ENCODE measurements at regions not wholly inside any gene's neighbourhood (a gene's known extent, or its start where the extent isn't known, plus 50 kb on each side); places are given as distances from the start of the nearest gene placed in this dataset.

DNA sequence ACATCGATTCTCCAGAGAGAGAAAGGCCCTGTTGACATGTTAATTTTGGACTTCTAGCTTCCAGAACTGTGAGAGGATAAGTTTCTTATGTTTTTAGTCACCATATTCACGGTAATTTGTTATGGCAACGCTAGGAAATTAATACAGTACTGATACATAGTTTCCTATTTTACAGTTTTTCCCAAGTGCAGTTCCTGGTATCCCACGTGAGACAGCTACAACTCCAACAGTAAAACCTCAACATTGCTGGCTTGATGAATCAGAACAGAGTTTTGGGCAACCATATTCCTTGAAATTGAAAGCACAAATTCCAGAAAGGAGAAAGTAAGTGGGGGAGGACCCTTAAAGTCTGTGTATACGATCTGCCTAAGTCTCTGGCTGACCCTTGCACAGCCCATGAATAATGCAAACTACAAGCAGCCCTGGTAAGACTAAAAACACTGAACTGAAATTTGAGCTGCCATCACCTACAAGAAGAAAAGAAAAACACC lies 505.1 kb upstream of the NRSN1 start:
- CTCF ChIA-PET = no interaction called here
- ATAC-seq = no peak
- intact Hi-C loops (cut with DNase I, micrococcal nuclease) = no loop called here

DNA sequence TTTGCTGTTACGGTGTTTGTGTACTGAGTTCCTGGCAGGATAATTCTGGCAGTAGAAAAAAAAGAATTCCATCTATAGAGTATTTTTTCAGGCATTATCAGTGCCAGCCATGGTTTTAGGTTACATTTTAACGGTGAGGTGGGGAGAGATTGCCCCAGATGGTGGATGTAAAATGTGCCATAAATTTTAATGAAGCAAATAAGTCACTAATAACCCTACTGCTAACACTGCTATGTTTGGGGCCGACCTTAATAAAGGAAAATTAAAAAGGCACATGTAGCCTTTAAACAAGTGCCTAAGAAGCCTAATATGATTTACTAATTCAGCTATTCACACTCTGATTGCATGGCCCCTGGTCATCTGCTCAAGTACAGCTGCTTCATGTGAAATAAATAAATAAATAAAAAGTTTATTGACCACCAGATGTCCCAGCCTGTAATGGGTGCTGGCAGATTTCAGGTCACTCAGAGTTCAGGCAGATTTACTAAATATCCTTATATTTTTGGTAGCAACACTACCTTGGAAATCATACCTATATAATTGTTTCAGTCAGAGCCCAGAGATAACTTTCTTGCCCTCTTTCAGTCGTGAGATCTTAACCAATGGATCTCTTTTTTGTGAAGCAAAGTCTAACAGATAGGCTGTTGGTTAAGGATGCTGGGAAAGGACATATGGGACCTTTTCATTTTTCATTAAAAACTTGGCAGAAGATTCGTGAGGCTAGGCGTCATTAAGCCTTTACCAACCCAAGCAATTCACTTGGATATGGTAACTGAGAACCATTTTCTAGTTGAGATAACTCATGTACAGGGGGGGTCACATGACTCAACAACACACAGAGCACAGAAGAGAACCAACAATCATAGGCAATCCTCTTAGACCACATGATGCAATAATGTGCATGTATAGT lies 495.0 kb upstream of the NRSN1 start:
- ChIA-PET POLR2A (no interaction called here), CTCF (no interaction called here)
- H3K4me3 Mint-ChIP-seq = no peak overlapping the region
- H3K27ac Mint-ChIP-seq = no peak overlapping the region
- no peaks in the 10 kb centered on the region for H3K9me3 Mint-ChIP-seq (ENCODE audit: low read depth)
- ATAC-seq (no peak), DNase-seq (no peak)
- intact Hi-C loops (cut with DNase I, micrococcal nuclease) = no loop called here
- no peaks in the 10 kb centered on the region for H3K4me1 Mint-ChIP-seq
- H3K36me3 Mint-ChIP-seq (ENCODE audit: low read depth) = no peaks in the 10 kb centered on the region
- no peaks in the 10 kb centered on the region for H3K27me3 Mint-ChIP-seq

More for the DNA sequence above, 505.1 kb upstream of the NRSN1 start:
- no peak overlapping the region for H3K4me3 Mint-ChIP-seq
- no peak overlapping the region for H3K27ac Mint-ChIP-seq
- no peak for DNase-seq
- no peaks in the 10 kb centered on the region for H3K36me3 Mint-ChIP-seq (ENCODE audit: low read depth)
- peaks cover 2% of the 10 kb centered on the region for H3K27me3 Mint-ChIP-seq
- POLR2A ChIA-PET = no interaction called here
- H3K9me3 Mint-ChIP-seq (ENCODE audit: low read depth) = peaks cover 3% of the 10 kb centered on the region
- no peaks in the 10 kb centered on the region for H3K4me1 Mint-ChIP-seq

DNA sequence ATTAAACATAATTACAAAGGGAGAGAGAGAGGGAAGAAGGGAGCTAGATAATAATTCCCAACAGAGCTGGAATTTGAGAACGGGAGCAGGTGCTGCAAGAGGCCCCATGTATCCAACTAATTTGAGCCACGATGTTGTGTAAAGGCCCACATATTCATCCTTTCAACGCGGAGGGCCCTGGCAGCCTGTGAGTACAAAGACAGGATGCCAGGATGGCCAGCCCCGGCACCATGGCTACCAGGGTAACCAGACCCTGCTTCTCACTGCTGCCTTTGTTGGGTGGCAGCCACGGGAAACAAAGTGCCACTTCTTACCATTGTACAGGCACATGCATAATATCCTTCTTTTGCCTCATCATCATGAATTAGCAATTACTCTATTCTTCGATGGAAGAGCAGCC lies 492.0 kb upstream of the NRSN1 start:
- ATAC-seq = no peak
- Mint-ChIP-seq H3K36me3 (ENCODE audit: low read depth) (no peaks in the 10 kb centered on the region), H3K27me3 (no peaks in the 10 kb centered on the region), H3K4me3 (no peak overlapping the region), H3K4me1 (no peaks in the 10 kb centered on the region), H3K9me3 (ENCODE audit: low read depth) (no peaks in the 10 kb centered on the region), H3K27ac (no peak overlapping the region)
- intact Hi-C loops (cut with DNase I, micrococcal nuclease) = no loop called here
- ChIA-PET POLR2A (no interaction called here), CTCF (no interaction called here)
- no peak for DNase-seq

DNA sequence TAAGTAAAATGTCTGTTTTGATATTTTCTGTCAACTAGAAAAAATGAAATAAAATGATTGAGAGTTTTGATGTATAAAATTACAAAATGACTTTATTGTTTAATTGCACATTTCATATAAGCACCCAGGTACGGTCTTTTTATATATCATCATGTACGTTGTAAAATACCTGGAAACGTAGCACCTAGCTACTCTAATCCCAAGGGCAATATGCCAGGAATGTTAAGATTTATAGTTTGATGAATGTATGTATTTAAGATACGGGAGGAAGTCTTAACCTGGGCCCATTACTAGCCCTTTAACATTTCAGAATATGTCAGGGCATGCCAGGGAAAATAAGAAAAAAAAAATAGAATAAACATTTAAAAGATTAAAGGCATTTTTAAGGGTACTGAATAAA lies 490.9 kb upstream of the NRSN1 start:
- ChIA-PET POLR2A (no interaction called here), CTCF (no interaction called here)
- Mint-ChIP-seq H3K27ac (no peak overlapping the region), H3K4me3 (no peak overlapping the region), H3K4me1 (no peaks in the 10 kb centered on the region), H3K9me3 (ENCODE audit: low read depth) (no peaks in the 10 kb centered on the region), H3K36me3 (ENCODE audit: low read depth) (no peaks in the 10 kb centered on the region), H3K27me3 (no peaks in the 10 kb centered on the region)
- intact Hi-C loops (cut with DNase I, micrococcal nuclease) = no loop called here
- ATAC-seq (no peak), DNase-seq (no peak)

DNA sequence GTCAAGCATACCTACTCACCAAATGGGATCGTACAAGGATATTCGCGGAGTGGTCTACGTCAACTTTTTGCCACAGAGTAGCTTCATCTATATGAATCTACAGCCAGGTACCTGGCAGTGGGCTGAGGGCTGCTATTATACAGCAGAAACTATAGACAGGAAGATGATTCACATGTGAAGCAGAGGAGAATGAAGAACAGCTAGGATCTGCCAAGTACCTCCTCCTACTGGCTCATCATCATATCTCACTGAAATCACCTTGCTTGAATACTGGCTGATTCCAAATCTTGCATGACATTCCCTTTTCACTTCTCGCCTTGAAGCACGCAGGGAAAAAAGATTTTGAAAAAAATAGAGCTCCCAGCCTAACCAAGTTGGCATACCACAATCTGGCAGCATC lies 488.7 kb upstream of the NRSN1 start:
- intact Hi-C loops (cut with DNase I, micrococcal nuclease) = no loop called here
- Mint-ChIP-seq H3K4me3 (no peak overlapping the region), H3K27ac (no peak overlapping the region), H3K36me3 (ENCODE audit: low read depth) (no peaks in the 10 kb centered on the region), H3K9me3 (ENCODE audit: low read depth) (no peaks in the 10 kb centered on the region), H3K4me1 (no peaks in the 10 kb centered on the region), H3K27me3 (no peaks in the 10 kb centered on the region)
- ChIA-PET CTCF (no interaction called here), POLR2A (no interaction called here)
- no peak for ATAC-seq
- no peak for DNase-seq

DNA sequence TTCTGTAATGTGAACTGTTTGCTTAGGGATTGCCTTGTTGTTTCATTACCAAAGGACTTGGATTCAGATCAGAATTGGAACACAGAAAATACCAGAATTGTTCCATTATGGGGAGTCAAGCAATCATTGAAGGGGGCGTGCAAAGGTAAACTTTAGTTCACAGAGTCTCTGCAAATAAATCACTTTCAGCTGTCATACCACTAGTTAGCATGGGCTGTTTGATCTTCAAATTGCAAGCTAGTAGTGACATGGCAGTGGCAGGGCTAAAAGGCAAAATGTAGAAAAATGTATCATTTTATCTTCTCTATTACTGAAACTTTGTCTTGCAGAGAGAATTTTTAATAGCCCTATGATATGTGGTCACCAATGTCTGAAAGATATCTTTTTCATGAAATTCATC lies 483.2 kb upstream of the NRSN1 start:
- H3K27ac Mint-ChIP-seq = no peak overlapping the region
- ChIA-PET POLR2A (no interaction called here), CTCF (no interaction called here)
- DNase-seq (no peak), ATAC-seq (no peak)
- H3K9me3 Mint-ChIP-seq (ENCODE audit: low read depth) = no peaks in the 10 kb centered on the region
- no peaks in the 10 kb centered on the region for H3K27me3 Mint-ChIP-seq
- no peak overlapping the region for H3K4me3 Mint-ChIP-seq
- no peaks in the 10 kb centered on the region for H3K4me1 Mint-ChIP-seq
- no peaks in the 10 kb centered on the region for H3K36me3 Mint-ChIP-seq (ENCODE audit: low read depth)
- intact Hi-C loops (cut with DNase I, micrococcal nuclease) = no loop called here

DNA sequence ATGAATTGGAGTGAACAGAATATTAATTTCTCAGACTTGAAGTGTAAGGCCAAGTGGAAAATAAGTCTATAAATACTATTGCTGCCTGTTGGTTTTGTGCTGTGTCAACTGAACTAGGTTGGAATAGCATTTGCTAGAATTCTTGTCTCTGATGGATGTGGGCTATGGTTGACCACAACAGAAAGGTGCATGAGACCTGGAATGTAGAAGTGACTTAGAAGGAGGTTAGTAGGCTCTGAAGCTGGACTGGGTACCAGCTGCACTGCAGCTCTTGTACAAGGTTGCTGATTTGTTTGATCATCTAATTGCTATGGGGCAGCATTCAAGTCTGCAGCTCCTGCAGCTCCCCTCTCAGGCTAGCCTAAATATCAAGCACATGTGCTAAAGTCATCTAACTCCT lies 479.0 kb upstream of the NRSN1 start:
- ATAC-seq = no peak
- Mint-ChIP-seq H3K27ac (no peak overlapping the region), H3K27me3 (no peaks in the 10 kb centered on the region), H3K4me3 (no peak overlapping the region), H3K36me3 (ENCODE audit: low read depth) (no peaks in the 10 kb centered on the region), H3K9me3 (ENCODE audit: low read depth) (no peaks in the 10 kb centered on the region), H3K4me1 (no peaks in the 10 kb centered on the region)
- CTCF ChIA-PET = interaction anchor here (1.0 kb wide), 1 partner anchor 1705 kb away, joined by 3 read pairs; no protein-coding TSS in a partner anchor
- DNase-seq = no peak
- POLR2A ChIA-PET = no interaction called here
- intact Hi-C loops (cut with DNase I, micrococcal nuclease) = no loop called here

DNA sequence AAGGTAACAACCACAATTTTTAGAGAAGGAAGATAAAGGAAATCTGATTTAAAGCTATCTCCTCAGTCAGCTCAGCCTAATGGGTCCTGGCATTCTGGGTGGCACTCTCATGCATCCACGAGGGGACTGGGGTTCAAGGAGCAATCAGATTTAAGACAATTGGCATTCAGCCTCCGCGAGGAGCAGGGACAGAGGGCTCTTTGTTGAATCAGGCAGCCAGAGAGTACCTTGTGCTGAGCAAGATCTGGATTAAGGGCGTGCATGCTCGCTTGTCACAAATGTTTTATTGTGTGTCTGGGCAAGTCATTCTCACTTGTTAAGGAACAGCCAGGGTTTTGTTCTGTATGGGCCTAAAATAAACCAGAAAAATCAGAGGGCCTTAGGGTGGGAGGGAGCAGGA lies 475.3 kb upstream of the NRSN1 start:
- intact Hi-C loops (cut with DNase I, micrococcal nuclease) = no loop called here
- H3K36me3 Mint-ChIP-seq (ENCODE audit: low read depth) = no peaks in the 10 kb centered on the region
- H3K27me3 Mint-ChIP-seq = no peaks in the 10 kb centered on the region
- no peak overlapping the region for H3K4me3 Mint-ChIP-seq
- no peak for DNase-seq
- ChIA-PET CTCF (no interaction called here), POLR2A (no interaction called here)
- no peak overlapping the region for H3K27ac Mint-ChIP-seq
- H3K9me3 Mint-ChIP-seq (ENCODE audit: low read depth) = no peaks in the 10 kb centered on the region
- no peak for ATAC-seq
- H3K4me1 Mint-ChIP-seq = no peaks in the 10 kb centered on the region

DNA sequence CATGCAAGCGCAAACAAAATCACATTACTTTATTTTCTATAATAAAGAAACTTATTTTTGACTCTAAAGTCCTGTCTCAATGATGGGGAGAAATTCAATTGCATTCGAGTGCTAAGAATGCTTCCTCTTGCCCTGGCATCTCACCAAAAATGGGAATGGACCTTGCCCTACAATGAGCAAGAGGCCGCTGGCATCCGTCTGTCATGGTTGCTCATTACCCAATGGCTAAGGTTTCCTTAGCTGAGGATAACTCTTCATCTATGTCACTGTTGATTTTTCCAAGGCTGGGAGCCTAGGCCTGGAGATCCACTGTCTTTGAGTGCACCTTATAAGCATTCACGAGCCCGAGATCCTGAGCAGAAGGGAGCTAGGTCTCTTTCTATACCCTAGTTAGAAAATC lies 471.3 kb upstream of the NRSN1 start:
- Mint-ChIP-seq H3K27ac (no peak overlapping the region), H3K4me3 (no peak overlapping the region), H3K9me3 (ENCODE audit: low read depth) (no peaks in the 10 kb centered on the region), H3K27me3 (no peaks in the 10 kb centered on the region), H3K4me1 (no peaks in the 10 kb centered on the region), H3K36me3 (ENCODE audit: low read depth) (no peaks in the 10 kb centered on the region)
- DNase-seq (no peak), ATAC-seq (no peak)
- ChIA-PET POLR2A (no interaction called here), CTCF (no interaction called here)
- intact Hi-C loops (cut with DNase I, micrococcal nuclease) = no loop called here

DNA sequence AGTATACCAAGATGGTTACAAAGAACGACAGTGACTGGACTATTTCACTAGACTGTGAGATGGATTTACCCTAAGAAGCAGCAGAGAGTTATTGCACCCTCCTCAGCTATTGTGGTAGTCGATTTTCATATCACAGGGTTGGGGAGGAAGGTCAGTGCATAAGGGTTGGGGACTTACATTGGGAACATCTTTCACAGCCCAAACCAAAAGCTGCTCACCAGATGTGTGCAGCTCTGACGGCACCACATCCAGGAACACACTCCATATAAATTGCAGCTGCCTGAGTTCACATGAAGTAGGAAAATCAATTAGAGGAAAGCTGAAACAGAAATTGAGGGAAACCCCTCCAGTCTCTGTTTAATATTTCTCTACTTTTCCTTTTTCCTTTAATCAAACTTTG lies 470.5 kb upstream of the NRSN1 start:
- H3K4me1 Mint-ChIP-seq = no peaks in the 10 kb centered on the region
- no peaks in the 10 kb centered on the region for H3K36me3 Mint-ChIP-seq (ENCODE audit: low read depth)
- POLR2A ChIA-PET = no interaction called here
- no peak for ATAC-seq
- DNase-seq = no peak
- no peaks in the 10 kb centered on the region for H3K27me3 Mint-ChIP-seq
- H3K4me3 Mint-ChIP-seq = no peak overlapping the region
- intact Hi-C loops (cut with DNase I, micrococcal nuclease) = no loop called here
- CTCF ChIA-PET = no interaction called here
- H3K9me3 Mint-ChIP-seq (ENCODE audit: low read depth) = no peaks in the 10 kb centered on the region
- H3K27ac Mint-ChIP-seq = no peak overlapping the region

DNA sequence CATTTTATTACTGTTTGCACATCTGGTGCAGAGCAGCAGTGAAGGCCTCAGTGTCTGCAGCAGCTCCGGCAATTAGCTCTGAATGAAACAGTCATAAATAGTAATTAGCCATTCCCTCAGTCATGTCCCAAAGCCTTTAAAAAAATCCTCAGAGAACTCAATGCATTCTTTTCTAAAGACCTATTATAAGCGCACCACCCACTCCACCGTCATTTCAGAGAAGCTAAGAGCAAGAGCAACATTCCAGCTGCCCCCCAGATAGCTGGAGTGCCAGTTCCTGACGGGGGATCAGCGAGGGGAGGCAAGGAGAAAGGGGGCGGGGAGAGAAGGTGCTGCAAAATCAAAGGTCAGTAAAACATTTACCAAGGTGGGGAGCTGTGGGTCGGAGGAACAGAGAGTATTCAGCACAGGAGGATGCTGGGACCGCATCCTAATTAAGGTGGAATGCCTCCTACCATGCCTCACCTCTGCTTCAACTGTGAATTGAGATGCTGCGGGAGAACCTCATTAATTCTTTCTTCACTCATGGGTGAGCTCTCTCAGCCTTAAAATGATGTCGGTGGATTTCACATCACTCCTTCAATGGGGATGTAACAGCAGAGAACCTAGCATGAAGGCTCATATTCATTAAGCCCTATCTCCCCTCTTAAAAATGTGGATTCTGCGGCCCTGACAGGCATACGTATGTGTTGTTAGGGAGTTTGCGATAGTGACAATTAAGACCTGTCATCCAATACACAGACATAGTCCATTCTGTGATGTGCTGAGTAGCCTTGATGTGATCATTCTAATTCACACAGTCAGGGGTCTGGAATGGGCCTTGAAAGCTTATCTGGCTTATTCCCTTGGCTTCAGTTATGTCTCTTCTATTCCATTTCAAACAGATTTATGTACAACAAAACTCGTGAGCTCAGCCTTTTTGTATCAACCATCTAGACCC lies 469.5 kb upstream of the NRSN1 start:
- H3K27me3 Mint-ChIP-seq = no peaks in the 10 kb centered on the region
- no peak for DNase-seq
- POLR2A ChIA-PET = no interaction called here
- CTCF ChIA-PET = no interaction called here
- H3K27ac Mint-ChIP-seq = no peak overlapping the region
- H3K9me3 Mint-ChIP-seq (ENCODE audit: low read depth) = no peaks in the 10 kb centered on the region
- intact Hi-C loops (cut with DNase I, micrococcal nuclease) = no loop called here
- H3K36me3 Mint-ChIP-seq (ENCODE audit: low read depth) = no peaks in the 10 kb centered on the region
- H3K4me3 Mint-ChIP-seq = no peak overlapping the region
- no peaks in the 10 kb centered on the region for H3K4me1 Mint-ChIP-seq
- ATAC-seq = no peak

DNA sequence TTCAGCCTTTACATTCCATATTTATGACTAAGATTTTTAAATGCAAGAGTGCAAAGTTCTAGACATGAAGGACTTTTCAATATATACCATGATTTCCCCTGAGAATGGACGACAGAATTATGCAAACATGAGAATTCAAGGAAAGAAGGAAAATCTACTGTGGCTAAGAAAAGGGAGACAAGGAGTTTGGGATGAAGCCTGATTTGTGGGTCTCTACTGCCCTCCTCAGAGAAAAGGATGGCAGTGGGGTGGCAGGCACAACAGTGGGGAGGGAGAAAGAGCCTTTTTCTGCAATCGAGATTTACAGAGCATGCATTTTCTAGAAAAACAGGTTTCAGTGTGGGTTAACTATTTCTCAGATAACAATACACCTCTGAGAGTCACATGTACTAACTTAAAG lies 466.9 kb upstream of the NRSN1 start:
- no peak for ATAC-seq
- H3K9me3 Mint-ChIP-seq (ENCODE audit: low read depth) = no peaks in the 10 kb centered on the region
- no peak overlapping the region for H3K4me3 Mint-ChIP-seq
- ChIA-PET POLR2A (no interaction called here), CTCF (interaction anchor here (1.0 kb wide), 1 partner anchor 250 kb away, joined by 3 read pairs; no protein-coding TSS in a partner anchor)
- DNase-seq = no peak
- H3K27me3 Mint-ChIP-seq = no peaks in the 10 kb centered on the region
- no peaks in the 10 kb centered on the region for H3K36me3 Mint-ChIP-seq (ENCODE audit: low read depth)
- no peak overlapping the region for H3K27ac Mint-ChIP-seq
- intact Hi-C loops (cut with DNase I, micrococcal nuclease) = no loop called here
- H3K4me1 Mint-ChIP-seq = no peaks in the 10 kb centered on the region

Measured in activated CD4-positive, alpha-beta T cell treated with anti-CD3 and anti-CD28 coated beads for 36 hours (primary cell).